HG03571 (cell line): ENCODE measurements at regions not wholly inside any gene's neighbourhood (a gene's known extent, or its start where the extent isn't known, plus 50 kb on each side); places are given as distances from the start of the nearest gene placed in this dataset.

Experiments
- ATAC-seq: cut with Tn5 transposase; IDR thresholded peaks from one replicate; pipeline ENCODE4 v1.9.1; 2021; ENCODE audit not compliant: unreplicated experiment

- ATAC-seq = no peak
Measured at GRCh38 chr15:62726461-62726860, 316.1 kb upstream of the TPM1 start.

- no peak for ATAC-seq
Measured at GRCh38 chr15:62727501-62727900, 315.0 kb upstream of the TPM1 start.

- ATAC-seq = no peak
Measured at GRCh38 chr15:62730825-62731224, 311.7 kb upstream of the TPM1 start.

- no peak for ATAC-seq
Measured at GRCh38 chr15:62732078-62732477, 310.5 kb upstream of the TPM1 start.

- no peak for ATAC-seq
Measured at GRCh38 chr15:62734706-62735105, 307.8 kb upstream of the TPM1 start.

- no peak for ATAC-seq
Measured at GRCh38 chr15:62736756-62737155, 305.8 kb upstream of the TPM1 start.

GRCh38 chr15:62737551-62737950 lies 305.0 kb upstream of the TPM1 start:
- ATAC-seq = no peak

GRCh38 chr15:62739082-62739481 lies 303.5 kb upstream of the TPM1 start:
- ATAC-seq = no peak

- ATAC-seq = no peak
Measured at GRCh38 chr15:62739507-62739906, 303.0 kb upstream of the TPM1 start.

GRCh38 chr15:62740141-62741004 lies 302.2 kb upstream of the TPM1 start:
- ATAC-seq = no peak

GRCh38 chr15:62741106-62741505 lies 301.4 kb upstream of the TPM1 start:
- no peak for ATAC-seq

- ATAC-seq = no peak
Measured at GRCh38 chr15:62742409-62743171, 300.0 kb upstream of the TPM1 start.

GRCh38 chr15:62745621-62746225 lies 296.8 kb upstream of the TPM1 start:
- no peak for ATAC-seq

- ATAC-seq = no peak
Measured at GRCh38 chr15:62748196-62748595, 294.4 kb upstream of the TPM1 start.

- ATAC-seq = no peak
Measured at GRCh38 chr15:62749036-62749815, 293.3 kb upstream of the TPM1 start.

- no peak for ATAC-seq
Measured at GRCh38 chr15:62750471-62750870, 292.1 kb upstream of the TPM1 start.

- ATAC-seq = no peak
Measured at GRCh38 chr15:62752657-62753517, 289.7 kb upstream of the TPM1 start.

GRCh38 chr15:62753518-62754221 lies 288.9 kb upstream of the TPM1 start:
- no peak for ATAC-seq

GRCh38 chr15:62756326-62756994 lies 286.1 kb upstream of the TPM1 start:
- no peak for ATAC-seq
